Inflammatory macrophage treated with lipopolysaccharide for 4 hours (primary cell): ENCODE measurements at regions not wholly inside any gene's neighbourhood (a gene's known extent, or its start where the extent isn't known, plus 50 kb on each side); places are given as distances from the start of the nearest gene placed in this dataset.
A peak's percentile ranks its signal among the peaks of the same experiment; 100 is the strongest.
"Not testable (repeated sequence)": the region's sequence is repeated elsewhere in the genome, so short reads cannot be mapped to it uniquely, and the experiment has no call there.

Source experiments
- DNase-seq: peaks from one replicate; pipeline ENCODE4 v3.0.0-alpha.2; 2020

DNA sequence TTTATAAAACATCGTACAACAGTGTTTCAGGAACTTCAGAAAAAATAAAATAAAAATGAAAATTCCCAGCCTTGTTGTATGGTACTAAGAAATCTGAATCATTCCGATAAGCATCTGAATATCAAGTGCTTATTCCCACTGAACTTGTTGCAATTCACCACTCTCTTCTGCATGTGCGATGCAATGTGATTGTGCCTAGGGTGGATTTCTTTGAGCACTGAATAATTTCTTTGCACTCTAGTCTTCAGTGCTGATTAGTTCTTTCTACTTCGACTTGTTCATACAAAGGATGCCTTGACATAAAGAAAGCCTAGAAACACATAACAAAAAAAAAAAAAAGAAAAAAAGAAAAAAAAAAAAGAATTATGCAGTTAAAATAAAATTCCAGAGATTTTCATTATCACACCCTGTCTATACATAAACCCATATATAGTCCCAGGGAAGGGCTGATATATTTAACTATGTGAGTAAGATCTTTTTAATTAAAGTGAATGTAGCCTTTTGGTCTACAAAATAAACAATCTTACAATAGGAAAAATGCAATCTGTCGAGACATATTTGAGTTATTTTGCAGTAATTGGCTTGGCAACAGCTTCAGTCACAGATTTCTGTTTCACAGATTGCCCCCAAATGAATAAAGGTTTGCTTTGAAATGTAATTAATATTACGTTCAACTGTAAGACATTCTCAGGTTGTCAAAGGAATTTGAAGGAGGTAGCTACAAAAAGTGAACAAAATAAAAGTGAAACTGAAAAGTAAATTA, 1118.9 kb upstream of the CELF2 start:
- DNase-seq: no peak

DNA sequence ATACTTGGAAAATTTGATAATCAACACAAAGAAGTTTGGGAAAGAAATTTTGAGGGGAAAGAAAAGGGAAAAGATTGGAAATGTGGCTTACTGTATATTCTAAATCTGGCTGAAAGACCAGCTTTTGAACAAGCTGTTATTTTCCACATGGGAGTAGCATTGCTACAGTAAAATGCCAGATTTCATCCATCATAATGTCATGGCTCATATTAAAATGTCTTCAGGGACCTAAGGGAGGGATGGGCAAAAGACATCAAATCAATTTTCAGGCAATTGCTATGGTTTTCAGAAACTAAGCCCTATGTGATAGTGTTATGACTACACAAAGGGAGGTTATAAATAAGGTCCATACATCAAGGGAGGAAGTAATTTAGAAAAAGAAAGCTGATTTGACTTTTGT, 1116.9 kb upstream of the CELF2 start:
- no peak for DNase-seq

DNA sequence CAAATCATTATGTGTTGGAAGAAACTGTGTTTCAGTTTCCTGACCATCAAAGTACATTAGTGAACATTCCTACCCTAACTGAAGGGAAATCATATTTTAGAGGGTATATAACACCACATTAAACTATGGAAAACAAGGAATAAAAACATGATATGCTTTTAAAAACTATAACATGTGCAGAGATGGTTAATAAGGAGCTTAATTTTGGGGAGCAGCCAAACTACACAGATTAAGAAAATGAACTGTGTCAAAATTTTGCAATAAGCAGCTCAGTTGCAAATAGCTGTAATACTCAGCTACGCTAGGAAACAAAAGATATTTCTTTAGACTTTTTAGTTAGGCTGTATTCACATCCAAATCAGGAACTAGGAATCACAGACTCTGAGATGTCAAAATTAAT, 1115.7 kb upstream of the CELF2 start:
- DNase-seq: no peak

DNA sequence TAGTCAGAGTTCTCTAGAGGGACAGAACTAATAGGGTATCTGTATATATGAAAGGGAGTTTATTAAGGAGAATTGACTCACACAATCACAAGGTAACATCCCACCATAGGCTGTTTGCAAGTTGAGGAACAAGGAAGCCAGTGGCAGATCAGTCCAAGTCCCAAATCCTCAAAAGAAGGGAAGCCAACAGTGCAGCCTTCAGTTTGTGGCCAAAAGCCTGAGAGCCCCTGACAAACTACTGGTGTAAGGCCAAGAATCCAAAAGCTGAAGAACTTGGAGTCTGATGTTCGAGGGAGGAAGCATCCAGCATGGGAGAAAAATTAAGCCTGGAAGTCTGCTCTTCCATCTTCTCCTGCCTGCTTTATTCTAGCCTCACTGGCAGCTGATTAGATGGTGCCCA, 1107.2 kb upstream of the CELF2 start:
- no peak for DNase-seq

DNA sequence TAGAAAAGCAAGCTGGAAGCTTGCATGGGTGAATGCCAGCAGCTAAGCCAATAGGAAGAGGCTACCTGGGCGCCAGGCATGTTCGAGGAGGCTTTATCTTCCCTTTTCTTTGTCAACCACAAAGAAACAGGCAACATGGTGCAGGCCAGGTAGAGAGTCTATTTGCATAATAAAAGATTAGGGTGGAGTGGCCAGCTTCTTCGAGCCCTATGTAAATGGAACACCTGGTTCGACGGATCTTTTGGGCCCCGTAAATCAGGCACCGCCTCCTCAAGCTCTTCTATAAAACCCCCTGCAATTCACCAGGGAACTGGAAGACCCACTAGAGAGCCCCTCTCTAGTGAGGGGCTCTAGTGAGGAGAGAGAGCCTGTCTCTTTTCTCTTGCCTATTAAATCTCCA, 1106.2 kb upstream of the CELF2 start:
- DNase-seq: no peak

DNA sequence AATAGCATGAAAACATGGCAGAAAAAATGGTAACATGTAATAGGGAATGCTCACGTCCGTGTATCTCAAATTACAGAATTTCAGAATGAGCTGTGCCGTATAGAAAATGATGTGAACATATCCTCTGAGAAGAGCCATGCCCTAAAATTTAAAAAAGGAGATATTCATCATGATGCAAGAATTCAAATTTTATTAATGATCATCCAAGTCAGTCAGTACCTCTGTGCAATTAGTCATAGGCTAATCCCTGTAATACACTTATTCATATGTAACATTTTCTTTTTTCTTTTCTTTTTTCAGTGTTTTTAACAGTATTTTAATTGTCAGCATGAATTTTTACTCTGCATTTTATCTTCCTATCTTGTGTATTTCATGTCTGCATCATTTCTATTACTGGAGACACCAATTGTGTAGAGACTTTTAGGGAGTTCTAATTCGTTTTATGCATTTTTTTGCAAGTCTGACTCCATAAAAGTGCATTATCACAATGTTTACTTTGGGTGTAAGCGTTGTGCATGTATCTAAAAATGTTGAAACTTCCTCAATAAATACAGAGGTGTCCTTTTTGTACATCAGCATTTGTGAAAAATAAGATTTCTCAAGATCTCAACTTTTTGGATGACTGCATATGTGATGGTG, 1103.7 kb upstream of the CELF2 start:
- DNase-seq: no peak

DNA sequence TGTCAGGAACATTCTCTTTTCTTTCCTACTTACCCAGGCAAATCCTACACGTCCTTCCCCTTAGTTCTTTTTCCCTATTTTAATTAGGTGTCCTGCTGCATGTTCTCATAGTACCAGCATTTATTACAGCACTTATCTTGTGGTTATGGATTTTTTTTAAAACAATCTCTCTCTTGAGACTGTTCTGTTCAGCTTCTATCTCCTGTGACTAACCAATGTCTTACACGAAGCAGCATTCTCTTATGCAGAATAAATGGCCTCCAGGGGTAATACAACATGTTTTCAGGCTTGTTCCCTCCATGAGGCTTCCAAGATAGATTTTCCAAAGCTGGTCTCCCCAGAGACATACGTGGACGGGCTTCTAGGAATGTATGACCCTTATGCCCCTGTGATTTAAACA, 1096.1 kb upstream of the CELF2 start:
- no peak for DNase-seq

DNA sequence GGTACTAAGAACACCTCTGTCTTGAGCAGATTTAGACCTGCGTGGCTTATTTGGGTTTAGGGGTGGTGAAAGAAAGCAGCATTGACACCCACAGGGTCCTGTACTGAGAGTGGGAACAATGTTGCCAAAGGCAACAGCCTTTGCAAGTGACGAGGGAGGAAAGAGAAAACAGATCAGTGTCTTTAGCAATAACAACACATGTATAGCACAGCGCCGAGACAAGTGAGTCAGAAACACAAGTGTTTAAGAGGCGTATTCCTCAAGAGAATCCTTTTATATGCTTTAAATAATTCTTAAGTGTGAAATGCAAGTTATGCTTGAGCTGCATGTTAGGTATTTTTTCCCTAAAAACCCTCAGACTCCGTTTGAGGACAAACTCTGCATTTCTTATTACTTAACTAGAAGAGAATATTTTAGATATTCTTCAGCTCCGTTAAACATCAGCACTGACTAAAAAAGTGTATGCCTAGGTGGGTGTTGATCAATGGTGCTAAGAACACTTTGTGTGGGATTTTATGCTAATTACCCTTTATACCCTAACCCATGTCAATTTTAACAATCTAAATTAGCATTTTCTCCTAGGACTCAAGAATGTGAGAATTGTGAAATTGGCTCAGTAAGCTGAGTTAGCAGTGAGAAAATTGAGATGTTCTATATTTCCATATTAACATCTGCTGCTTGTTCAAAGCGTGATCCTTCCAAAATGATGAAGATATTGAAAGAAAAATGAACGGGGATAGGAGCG, 1095.4 kb upstream of the CELF2 start:
- no peak for DNase-seq

DNA sequence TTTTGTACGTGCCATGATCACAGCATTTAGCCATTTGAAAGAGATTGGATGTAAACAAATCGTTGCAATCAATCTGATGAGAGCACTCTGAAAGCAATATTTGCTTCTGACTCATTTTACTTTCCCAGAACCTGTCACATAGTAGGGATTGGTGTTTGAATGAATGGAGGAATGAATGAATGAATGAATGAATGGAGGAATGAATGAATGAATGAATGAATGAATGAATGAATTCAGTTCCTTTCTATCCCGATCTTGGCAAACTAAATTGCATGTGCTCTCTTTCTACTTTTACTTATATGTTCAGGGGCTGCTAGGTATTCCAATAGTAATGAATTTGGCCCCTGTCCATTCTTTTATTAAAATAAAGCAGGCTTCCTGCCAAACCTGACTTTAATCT, 1091.7 kb upstream of the CELF2 start:
- DNase-seq: no peak

DNA sequence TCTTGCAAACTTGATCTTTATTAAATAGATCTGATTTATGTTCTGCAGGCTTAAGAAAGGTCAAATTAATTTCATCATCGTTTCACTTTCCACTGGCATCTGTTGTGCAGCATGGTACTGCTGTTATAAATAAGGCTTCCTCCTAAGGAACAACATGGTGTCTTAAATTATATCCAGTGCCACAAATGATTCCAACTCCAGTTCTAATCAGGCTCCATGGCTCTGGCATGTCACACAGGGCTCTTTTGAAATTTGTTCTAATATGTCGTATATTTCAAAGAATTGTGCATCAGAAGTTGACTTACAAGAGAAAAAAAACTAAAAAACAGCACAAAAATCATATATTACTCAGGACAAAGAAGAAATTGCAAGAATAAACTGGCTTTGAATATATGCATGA, 1090.8 kb upstream of the CELF2 start:
- no peak for DNase-seq

DNA sequence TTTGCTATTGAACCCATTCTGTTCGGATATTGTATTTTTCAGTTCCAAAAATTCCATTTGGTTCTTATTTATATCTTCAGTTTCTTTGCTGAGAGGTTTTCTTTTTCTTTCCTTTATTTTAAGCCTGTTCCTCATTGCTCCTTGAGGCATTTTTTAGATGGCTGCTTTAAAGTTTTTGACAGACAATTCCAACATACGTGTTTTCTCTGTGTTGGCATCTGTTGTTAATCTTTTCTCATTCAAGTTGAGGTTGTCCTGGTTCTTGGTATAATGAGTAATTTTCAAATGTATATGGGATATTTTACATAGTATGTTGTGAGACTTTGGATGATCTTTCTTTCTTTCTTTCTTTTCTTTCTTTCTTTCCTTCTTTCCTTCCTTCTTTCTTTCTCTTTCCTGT, 1078.0 kb upstream of the CELF2 start:
- no peak for DNase-seq

DNA sequence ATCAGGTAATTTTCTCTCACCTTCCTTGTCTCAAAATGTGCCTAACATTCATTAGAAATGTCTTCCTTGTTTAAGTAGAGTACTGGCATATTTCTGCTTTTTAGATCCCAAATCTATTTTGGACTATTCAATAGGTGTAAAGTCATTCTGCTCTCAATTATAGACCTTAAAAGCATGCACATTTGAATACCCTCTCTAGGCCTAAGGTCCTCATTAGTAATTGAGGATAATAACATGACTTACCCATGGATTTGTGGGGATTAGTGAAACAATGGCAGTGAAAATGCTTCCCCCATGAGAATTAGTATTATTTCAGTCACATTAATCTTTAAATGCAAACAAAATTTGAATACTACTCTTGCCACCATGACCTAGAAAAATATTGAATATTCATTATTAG, 1073.0 kb upstream of the CELF2 start:
- DNase-seq: no peak

DNA sequence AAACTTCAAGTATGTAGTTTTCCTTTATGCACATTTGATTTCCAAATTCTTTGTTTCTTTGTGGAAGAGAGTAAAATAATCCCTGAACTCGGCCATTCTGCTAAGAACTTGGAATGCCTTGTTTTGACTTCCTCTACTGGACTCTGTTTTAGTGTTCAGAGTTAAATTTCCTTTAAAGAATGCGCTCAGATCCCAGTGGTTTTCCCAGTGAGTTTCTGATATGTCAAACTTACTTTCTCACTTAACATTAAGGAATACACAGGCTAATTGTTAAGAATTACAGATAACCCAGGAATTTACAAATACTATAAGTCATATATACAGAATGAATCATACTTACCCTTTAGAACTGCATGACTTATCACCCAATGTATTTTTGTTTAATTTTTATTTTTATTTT, 1067.6 kb upstream of the CELF2 start:
- no peak for DNase-seq

DNA sequence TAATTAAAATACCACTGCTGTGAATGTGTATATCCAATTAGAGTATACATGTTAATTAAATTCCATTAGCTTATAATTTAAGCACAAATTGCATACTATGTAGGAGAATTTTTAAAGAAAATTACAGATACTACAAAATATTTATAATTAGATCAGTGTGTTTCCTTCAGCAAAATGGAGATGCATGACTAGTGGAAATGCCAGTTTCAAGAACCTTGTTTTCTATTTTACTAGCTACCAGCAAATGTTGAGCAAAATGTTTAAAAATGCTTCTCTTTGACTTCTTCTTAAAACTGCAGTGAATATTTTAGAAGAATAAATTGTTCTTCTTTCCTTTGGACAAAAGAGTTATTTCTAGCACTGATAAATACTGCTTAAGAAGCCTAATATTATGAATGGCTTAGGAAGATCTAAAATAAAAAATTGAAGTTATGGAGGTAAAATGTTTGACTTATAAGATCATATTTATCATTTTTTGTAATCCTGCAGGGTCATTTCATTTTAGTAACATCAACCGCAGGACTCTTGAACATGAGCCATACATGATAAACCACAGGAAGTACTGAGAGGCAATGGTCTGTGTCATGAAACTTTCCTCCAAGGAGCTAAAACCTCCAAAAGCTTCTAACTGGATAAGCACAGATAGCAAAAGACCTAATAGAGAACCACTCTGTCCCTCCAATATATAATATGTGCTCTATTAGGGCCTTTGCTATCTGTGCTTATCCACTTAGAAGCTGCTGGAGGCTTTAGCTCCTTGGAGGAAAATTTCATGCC, 1066.0 kb upstream of the CELF2 start:
- peak; percentile 49 for DNase-seq

DNA sequence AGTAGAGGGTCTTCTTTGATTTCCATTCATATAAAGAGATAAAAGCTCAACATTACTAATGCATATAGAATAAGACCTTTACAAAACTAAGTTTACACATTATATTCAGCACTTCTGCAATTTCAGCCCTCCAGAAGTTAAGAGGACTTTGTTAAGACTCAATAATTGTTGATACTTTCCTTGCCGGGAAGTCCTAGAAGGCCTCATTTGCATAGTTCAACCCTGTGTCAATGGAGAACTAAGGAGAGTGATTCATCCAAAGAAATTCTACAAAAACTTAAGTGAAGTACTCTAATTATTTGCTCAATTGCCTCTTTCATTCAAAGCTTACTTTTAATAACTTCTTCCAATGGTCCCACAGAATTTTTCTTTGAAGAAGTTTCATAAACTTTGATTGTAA, 1060.3 kb upstream of the CELF2 start:
- DNase-seq: peak; percentile 91

DNA sequence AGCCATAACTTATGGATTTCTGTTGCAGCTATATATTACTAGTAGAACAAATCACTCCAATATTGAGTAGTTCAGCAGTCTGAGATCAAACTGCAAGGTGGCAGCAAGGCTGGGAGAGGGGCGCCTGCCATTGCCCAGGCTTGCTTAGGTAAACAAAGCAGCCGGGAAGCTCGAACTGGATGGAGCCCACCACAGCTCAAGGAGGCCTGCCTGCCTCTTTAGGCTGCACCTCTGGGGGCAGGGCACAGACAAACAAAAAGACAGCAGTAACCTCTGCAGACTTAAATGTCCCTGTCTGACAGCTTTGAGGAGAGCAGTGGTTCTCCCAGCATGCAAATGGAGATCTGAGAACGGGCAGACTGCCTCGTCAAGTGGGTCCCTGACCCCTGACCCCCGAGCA, 1059.8 kb upstream of the CELF2 start:
- DNase-seq: not testable (repeated sequence)

DNA sequence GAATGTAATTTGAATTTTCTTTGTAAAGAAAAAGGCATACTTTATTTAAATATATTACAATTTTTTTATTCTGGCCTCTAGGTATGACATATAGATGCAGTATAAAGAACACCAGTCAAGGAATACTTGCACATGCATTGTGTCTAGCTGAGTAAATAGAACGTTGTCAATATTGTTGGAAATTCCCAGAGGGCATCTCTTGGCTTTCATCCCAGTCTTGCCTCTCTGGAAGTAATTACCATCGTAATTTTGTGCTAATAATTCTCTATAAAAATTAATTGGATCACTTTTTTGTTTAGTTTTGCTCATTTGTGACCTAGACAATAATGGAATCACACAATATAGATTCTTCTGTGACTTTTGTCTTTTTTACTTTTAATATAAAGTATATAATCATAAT, 1052.3 kb upstream of the CELF2 start:
- no peak for DNase-seq

DNA sequence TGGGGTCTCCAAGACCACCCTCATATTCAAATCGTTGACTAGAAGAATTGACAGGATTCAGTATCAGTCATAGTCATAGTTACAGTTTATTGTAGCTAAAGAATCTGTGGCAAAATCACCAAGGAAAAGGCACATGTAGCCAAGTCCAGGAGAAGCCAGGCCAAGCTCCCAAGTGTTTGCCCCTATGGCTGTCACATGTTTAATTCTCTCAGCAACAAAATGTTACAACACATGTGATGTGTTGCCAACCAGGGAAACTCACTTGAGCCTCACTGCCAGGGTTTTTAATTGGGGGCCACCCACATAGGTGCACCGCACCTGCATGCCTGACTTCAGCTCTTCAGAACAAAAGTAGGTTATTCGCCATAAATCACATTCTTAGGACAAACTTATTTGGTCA, 1030.9 kb upstream of the CELF2 start:
- no peak for DNase-seq

DNA sequence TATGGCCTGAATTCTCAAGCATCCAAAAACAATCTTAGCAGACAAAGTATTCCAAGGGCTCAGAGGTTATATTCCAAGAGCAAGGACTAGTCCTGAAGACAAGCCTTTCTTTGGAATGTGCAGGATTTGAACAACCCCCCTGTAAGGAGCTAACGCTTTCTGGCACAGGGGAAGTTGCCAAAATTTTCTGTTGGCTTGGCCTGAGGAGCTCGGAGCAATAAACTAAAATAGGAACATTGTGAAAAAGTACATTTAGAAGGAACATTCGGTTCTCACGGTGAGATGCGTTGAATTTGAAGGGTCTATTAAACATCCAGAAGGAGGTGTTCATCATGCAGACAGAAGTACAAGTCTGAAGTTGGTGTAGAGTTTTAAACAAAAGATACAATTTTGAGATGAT, 1030.5 kb upstream of the CELF2 start:
- no peak for DNase-seq

DNA sequence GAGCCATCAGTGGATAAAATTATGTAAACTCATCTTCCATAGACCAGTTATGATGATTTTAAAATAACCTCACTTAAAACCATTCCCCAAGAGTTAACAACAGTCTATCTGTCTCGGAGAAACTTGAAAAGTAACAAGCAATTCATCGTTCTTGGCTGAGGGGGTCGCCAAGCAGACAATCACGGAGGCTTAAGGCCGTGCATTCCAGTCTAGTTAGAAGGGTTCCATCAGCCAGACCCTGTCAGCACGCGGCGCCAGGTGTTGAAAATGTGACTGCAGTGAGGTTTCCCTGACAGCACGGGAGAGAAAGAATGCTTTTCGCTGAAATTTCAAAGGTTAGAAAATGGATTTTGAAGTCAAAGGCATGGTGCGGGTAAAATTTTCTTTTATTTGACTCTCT, 1025.0 kb upstream of the CELF2 start:
- DNase-seq: no peak

DNA sequence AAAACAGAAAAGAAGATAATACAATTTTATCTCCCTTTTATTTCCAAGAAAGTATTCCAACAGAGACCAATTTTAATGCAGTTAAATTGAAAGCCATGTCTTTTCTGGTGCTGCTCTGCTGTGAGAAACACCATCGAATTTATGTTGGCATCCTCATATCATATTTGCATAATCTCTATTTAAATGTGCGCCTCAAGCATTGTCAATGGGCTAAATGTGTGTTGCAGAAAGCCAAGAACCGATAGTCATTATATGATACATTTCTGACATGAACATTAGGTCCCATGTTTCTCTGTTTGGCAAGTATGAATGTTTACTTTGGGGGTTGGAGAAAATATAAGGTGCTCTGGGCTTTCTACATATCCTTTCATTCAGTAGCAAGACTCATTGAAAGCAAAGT, 1023.5 kb upstream of the CELF2 start:
- no peak for DNase-seq

DNA sequence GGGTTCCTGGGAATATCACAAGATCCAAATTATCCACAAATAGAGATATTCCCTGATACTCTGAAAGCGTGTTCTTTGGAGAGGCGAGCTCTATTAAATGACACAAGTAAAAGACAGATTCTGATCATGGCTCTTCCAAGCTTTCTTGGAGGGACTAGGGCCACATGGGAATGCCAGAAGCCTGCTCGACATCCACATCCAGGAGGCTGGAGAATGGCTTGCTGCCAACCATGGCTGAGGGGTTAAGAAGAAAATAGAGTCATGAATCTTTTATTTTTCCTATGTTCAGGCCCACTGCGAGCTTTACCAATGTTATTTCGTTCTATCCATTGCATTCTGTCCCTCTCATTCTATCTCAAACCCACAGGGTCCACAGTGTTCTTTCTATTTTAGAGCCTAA, 1018.0 kb upstream of the CELF2 start:
- DNase-seq: no peak

DNA sequence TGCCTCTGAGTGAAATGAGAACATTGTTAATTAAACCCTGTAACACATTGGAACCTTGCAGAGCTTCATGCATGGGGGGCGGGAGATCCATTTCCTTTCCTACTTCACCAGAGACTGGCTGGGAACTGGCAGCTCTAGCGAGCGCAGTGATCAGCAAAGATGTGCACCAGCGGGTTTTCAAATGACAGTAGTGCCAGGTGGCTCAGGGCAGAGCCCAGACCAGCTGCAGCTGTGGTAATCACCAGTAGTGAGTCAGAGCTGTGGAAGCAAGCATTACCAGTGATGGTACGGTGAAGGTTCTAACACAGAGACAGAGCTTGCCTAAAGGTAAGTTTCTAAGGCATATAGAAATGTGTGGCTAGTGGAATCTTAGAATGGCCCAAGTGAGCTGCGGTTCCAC, 1009.7 kb upstream of the CELF2 start:
- no peak for DNase-seq

DNA sequence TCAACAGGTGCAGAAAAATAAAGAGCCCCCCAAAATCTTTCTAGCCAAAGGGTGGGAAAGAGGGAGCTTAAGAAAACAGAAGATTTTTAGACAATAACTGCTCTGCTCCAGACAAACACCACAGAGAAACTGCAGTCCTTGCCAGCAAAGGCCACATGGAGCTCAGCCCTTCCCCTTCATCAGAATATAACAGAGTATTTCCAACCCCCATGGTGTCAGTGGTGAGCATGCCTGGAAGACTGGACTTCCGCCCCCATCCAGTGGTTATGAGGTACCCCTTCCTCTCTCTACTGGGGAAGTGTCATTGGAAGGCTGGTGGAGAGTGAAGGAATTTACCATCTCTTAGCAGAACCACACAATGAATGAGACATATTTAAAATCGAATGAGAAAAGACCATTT, 1007.3 kb upstream of the CELF2 start:
- no peak for DNase-seq
